ENCODE measurements at regions not wholly inside any gene's neighbourhood (a gene's known extent, or its start where the extent isn't known, plus 50 kb on each side); places are given as distances from the start of the nearest gene placed in this dataset.

- TF ChIP-seq POLR2AphosphoS5 (IDR thresholded peaks at IDR 0.05) (no peak), EP300 (IDR thresholded peaks at IDR 0.05) (no peak), CTCF (IDR thresholded peaks at IDR 0.05) (no peak), POLR2A (IDR thresholded peaks at IDR 0.05) (no peak)
- H3K27me3 ChIP-seq, result no peaks in the 10 kb centered on the region
- H3K36me3 ChIP-seq, result no peaks in the 10 kb centered on the region
- H3K9me3 ChIP-seq, result no peaks in the 10 kb centered on the region
- no peak overlapping the region for H3K27ac ChIP-seq
- intact Hi-C loops (cut with DNase I; ENCODE audit: low total_unique reads), result no loop called here
- WGBS, 5 donors, result 73 to 90% (median 84%) methylated on average over 3 of the region's 3 CpGs
- DNase-seq, result no peak
- no peak overlapping the region for H3K4me3 ChIP-seq
- H3K4me1 ChIP-seq, result peaks cover 3 to 25% (median 11%) of the 10 kb centered on the region in 4 donors
Measured at GRCh38 chr6:11294228-11294627, 61.8 kb upstream of the NEDD9 start.

- DNase-seq, result no peak
- Histone ChIP-seq H3K27ac (no peak overlapping the region), H3K36me3 (no peaks in the 10 kb centered on the region), H3K9me3 (no peaks in the 10 kb centered on the region), H3K4me3 (no peak overlapping the region), H3K27me3 (no peaks in the 10 kb centered on the region), H3K4me1 (peaks cover 0 to 25% (median 7%) of the 10 kb centered on the region in 4 donors)
- TF ChIP-seq POLR2AphosphoS5 (IDR thresholded peaks at IDR 0.05), result no peak
- no peak for TF ChIP-seq CTCF (IDR thresholded peaks at IDR 0.05)
- no peak for TF ChIP-seq POLR2A (IDR thresholded peaks at IDR 0.05)
- intact Hi-C loops (cut with DNase I; ENCODE audit: low total_unique reads), result no loop called here
Measured at GRCh38 chr6:11292594-11293236, 60.2 kb upstream of the NEDD9 start.

- Histone ChIP-seq H3K4me1 (peaks cover 0 to 21% (median 3%) of the 10 kb centered on the region in 4 donors), H3K36me3 (no peaks in the 10 kb centered on the region), H3K9me3 (no peaks in the 10 kb centered on the region), H3K27me3 (no peaks in the 10 kb centered on the region), H3K27ac (no peak overlapping the region), H3K4me3 (no peak overlapping the region)
- 56 to 84% (median 74%) methylated on average over 4 of the region's 4 CpGs for WGBS, 5 donors
- intact Hi-C loops (cut with DNase I; ENCODE audit: low total_unique reads), result no loop called here
- no peak for DNase-seq
- TF ChIP-seq CTCF (IDR thresholded peaks at IDR 0.05) (no peak), EP300 (IDR thresholded peaks at IDR 0.05) (no peak), POLR2AphosphoS5 (IDR thresholded peaks at IDR 0.05) (no peak), POLR2A (IDR thresholded peaks at IDR 0.05) (no peak)
Measured at GRCh38 chr6:11292091-11292490, 59.6 kb upstream of the NEDD9 start.

GRCh38 chr6:11291582-11291981, 59.1 kb upstream of the NEDD9 start:
- Histone ChIP-seq H3K27ac (no peak overlapping the region), H3K4me3 (no peak overlapping the region), H3K27me3 (no peaks in the 10 kb centered on the region), H3K4me1 (peaks cover 0 to 20% (median under 1%) of the 10 kb centered on the region in 4 donors), H3K9me3 (no peaks in the 10 kb centered on the region), H3K36me3 (no peaks in the 10 kb centered on the region)
- no peak for TF ChIP-seq POLR2AphosphoS5 (IDR thresholded peaks at IDR 0.05)
- no peak for TF ChIP-seq CTCF (IDR thresholded peaks at IDR 0.05)
- no peak for DNase-seq
- 82 to 95% (median 85%) methylated on average over 4 of the region's 4 CpGs for WGBS, 5 donors
- intact Hi-C loops (cut with DNase I; ENCODE audit: low total_unique reads), result no loop called here

All from stomach (tissue), 8 donors.